ENCODE measurements at regions not wholly inside any gene's neighbourhood (a gene's known extent, or its start where the extent isn't known, plus 50 kb on each side); places are given as distances from the start of the nearest gene placed in this dataset.
"Not testable (repeated sequence)": the region's sequence is repeated elsewhere in the genome, so short reads cannot be mapped to it uniquely, and the experiment has no call there.

GRCh38 chr6:67003844-67004243 is 1296.8 kb upstream of the EYS start:
- POLR2A ChIA-PET (ENCODE audit: low non-redundant PET): no interaction called here
- intact Hi-C loops (cut with micrococcal nuclease; ENCODE audit: unreplicated experiment): no loop called here
- TF ChIP-seq, protein P1, sequence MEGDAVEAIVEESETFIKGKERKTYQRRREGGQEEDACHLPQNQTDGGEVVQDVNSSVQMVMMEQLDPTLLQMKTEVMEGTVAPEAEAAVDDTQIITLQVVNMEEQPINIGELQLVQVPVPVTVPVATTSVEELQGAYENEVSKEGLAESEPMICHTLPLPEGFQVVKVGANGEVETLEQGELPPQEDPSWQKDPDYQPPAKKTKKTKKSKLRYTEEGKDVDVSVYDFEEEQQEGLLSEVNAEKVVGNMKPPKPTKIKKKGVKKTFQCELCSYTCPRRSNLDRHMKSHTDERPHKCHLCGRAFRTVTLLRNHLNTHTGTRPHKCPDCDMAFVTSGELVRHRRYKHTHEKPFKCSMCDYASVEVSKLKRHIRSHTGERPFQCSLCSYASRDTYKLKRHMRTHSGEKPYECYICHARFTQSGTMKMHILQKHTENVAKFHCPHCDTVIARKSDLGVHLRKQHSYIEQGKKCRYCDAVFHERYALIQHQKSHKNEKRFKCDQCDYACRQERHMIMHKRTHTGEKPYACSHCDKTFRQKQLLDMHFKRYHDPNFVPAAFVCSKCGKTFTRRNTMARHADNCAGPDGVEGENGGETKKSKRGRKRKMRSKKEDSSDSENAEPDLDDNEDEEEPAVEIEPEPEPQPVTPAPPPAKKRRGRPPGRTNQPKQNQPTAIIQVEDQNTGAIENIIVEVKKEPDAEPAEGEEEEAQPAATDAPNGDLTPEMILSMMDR (conservative IDR thresholded peaks at IDR 0.05; ENCODE audit: low read depth, low read length): no peak
- TF ChIP-seq EZH2 (IDR thresholded peaks at IDR 0.05; ENCODE audit: borderline replicate concordance, low read depth, low read length, poor library complexity, severe bottlenecking): no peak
- H3K36me3 ChIP-seq (ENCODE audit: insufficient read depth, low read length, poor library complexity, severe bottlenecking): no peaks in the 10 kb centered on the region
- no peak for DNase-seq (ENCODE audit: low spot score)
- no peaks in the 10 kb centered on the region for H3K4me1 ChIP-seq (ENCODE audit: insufficient read depth, low read length, poor library complexity, severe bottlenecking)
- H3K27ac ChIP-seq (ENCODE audit: low read depth, low read length, poor library complexity, severe bottlenecking): no peak overlapping the region
- H3K4me3 ChIP-seq (ENCODE audit: low read depth, low read length, poor library complexity, severe bottlenecking): no peak overlapping the region
- CTCF ChIA-PET: no interaction called here
- no TSS peak for BruUV-seq (replicated peaks)
- H3K9me3 ChIP-seq (ENCODE audit: low read depth, low read length, poor library complexity, severe bottlenecking): no peaks in the 10 kb centered on the region
- H3K27me3 ChIP-seq (replicated peaks; ENCODE audit: insufficient read depth, low read depth, low read length, poor library complexity): no peaks in the 10 kb centered on the region

- Histone ChIP-seq H3K27me3 (replicated peaks; ENCODE audit: insufficient read depth, low read depth, low read length, poor library complexity) (no peaks in the 10 kb centered on the region), H3K36me3 (ENCODE audit: insufficient read depth, low read length, poor library complexity, severe bottlenecking) (no peaks in the 10 kb centered on the region), H3K4me1 (ENCODE audit: insufficient read depth, low read length, poor library complexity, severe bottlenecking) (no peaks in the 10 kb centered on the region), H3K9me3 (ENCODE audit: low read depth, low read length, poor library complexity, severe bottlenecking) (no peaks in the 10 kb centered on the region), H3K27ac (ENCODE audit: low read depth, low read length, poor library complexity, severe bottlenecking) (no peak overlapping the region), H3K4me3 (ENCODE audit: low read depth, low read length, poor library complexity, severe bottlenecking) (no peak overlapping the region)
- DNase-seq (ENCODE audit: low spot score): no peak
- POLR2A ChIA-PET (ENCODE audit: low non-redundant PET): no interaction called here
- intact Hi-C loops (cut with micrococcal nuclease; ENCODE audit: unreplicated experiment): no loop called here
- TF ChIP-seq EZH2 (IDR thresholded peaks at IDR 0.05; ENCODE audit: borderline replicate concordance, low read depth, low read length, poor library complexity, severe bottlenecking): no peak
- TF ChIP-seq, protein P1 (conservative IDR thresholded peaks at IDR 0.05; ENCODE audit: low read depth, low read length): no peak
- no TSS peak for BruUV-seq (replicated peaks)
- CTCF ChIA-PET: no interaction called here
These were observed 1293.1 kb upstream of the EYS start for GRCh38 chr6:67000121-67000520.

DNA sequence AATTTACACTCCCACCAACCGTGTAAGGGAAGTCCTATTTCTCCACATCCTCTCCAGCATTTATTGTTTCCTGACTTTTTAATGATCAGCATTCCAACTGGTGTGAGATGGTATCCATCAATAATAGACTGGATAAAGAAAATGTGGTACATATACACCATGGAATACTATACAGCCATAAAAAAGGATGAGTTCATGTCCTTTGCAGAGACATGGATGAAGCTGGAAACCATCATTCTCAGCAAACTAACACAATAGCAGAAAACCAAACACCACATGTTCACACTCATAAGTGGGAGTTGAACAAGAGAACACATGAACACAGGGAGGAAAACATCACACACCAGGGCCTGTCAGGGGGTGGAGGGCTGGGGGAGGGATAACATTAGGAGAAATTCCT is 1290.6 kb upstream of the EYS start:
- intact Hi-C loops (cut with micrococcal nuclease; ENCODE audit: unreplicated experiment); H3K27me3 ChIP-seq (replicated peaks; ENCODE audit: insufficient read depth, low read depth, low read length, poor library complexity); CTCF ChIA-PET; POLR2A ChIA-PET (ENCODE audit: low non-redundant PET); BruUV-seq (replicated peaks); H3K4me3 ChIP-seq (ENCODE audit: low read depth, low read length, poor library complexity, severe bottlenecking); H3K4me1 ChIP-seq (ENCODE audit: insufficient read depth, low read length, poor library complexity, severe bottlenecking); DNase-seq (ENCODE audit: low spot score); H3K9me3 ChIP-seq (ENCODE audit: low read depth, low read length, poor library complexity, severe bottlenecking); H3K36me3 ChIP-seq (ENCODE audit: insufficient read depth, low read length, poor library complexity, severe bottlenecking); H3K27ac ChIP-seq (ENCODE audit: low read depth, low read length, poor library complexity, severe bottlenecking): not testable (repeated sequence)

DNA sequence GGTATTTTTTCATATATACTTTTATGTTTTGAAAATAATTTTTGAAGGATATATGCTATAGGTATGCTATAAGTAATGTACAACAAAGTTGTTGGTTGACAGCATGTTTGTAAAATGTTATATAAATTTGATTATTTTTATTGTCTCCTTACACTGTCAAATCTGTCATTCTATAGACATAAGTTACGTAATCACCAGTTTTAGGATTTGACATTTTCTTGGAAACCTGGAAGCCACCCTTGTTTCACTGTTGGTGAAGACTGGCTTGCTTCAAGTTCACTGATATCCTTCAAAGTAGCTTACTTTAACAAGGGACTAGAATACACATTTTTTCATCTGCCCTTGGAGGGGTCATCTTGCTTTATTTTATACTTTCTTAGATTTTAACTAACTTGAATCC is 1288.6 kb upstream of the EYS start:
- Histone ChIP-seq H3K9me3 (ENCODE audit: low read depth, low read length, poor library complexity, severe bottlenecking) (no peaks in the 10 kb centered on the region), H3K27me3 (replicated peaks; ENCODE audit: insufficient read depth, low read depth, low read length, poor library complexity) (no peaks in the 10 kb centered on the region), H3K4me3 (ENCODE audit: low read depth, low read length, poor library complexity, severe bottlenecking) (no peak overlapping the region), H3K27ac (ENCODE audit: low read depth, low read length, poor library complexity, severe bottlenecking) (no peak overlapping the region), H3K36me3 (ENCODE audit: insufficient read depth, low read length, poor library complexity, severe bottlenecking) (no peaks in the 10 kb centered on the region), H3K4me1 (ENCODE audit: insufficient read depth, low read length, poor library complexity, severe bottlenecking) (no peaks in the 10 kb centered on the region)
- DNase-seq (ENCODE audit: low spot score): no peak
- CTCF ChIA-PET: no interaction called here
- POLR2A ChIA-PET (ENCODE audit: low non-redundant PET): no interaction called here
- intact Hi-C loops (cut with micrococcal nuclease; ENCODE audit: unreplicated experiment): no loop called here
- TF ChIP-seq, protein P1 (conservative IDR thresholded peaks at IDR 0.05; ENCODE audit: low read depth, low read length): no peak
- TF ChIP-seq EZH2 (IDR thresholded peaks at IDR 0.05; ENCODE audit: borderline replicate concordance, low read depth, low read length, poor library complexity, severe bottlenecking): no peak
- BruUV-seq (replicated peaks): no TSS peak

DNA sequence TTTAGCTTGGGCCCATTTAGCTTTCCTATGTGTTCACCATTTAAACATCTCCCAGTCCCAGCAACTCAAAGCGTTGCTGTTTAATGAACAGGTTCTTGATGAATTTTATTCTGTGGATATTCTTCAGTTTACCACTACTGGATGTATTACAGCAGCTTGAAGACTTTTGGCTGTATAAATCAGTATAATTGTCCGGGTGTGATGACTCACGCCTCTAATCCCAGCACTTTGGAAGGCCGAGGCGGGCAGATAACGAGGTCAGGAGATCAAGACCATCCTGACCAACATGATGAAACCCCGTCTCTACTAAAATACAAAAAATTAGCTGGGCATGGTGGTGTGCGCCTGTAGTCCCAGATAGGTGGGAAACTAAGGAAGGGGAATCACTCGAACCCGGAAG is 1286.7 kb upstream of the EYS start:
- BruUV-seq (replicated peaks); H3K36me3 ChIP-seq (ENCODE audit: insufficient read depth, low read length, poor library complexity, severe bottlenecking); H3K27me3 ChIP-seq (replicated peaks; ENCODE audit: insufficient read depth, low read depth, low read length, poor library complexity); H3K27ac ChIP-seq (ENCODE audit: low read depth, low read length, poor library complexity, severe bottlenecking); DNase-seq (ENCODE audit: low spot score); POLR2A ChIA-PET (ENCODE audit: low non-redundant PET); H3K4me3 ChIP-seq (ENCODE audit: low read depth, low read length, poor library complexity, severe bottlenecking); CTCF ChIA-PET; intact Hi-C loops (cut with micrococcal nuclease; ENCODE audit: unreplicated experiment); H3K4me1 ChIP-seq (ENCODE audit: insufficient read depth, low read length, poor library complexity, severe bottlenecking); H3K9me3 ChIP-seq (ENCODE audit: low read depth, low read length, poor library complexity, severe bottlenecking): not testable (repeated sequence)

All from A673 (cell line).